ENCODE measurements at regions not wholly inside any gene's neighbourhood (a gene's known extent, or its start where the extent isn't known, plus 50 kb on each side); places are given as distances from the start of the nearest gene placed in this dataset.

DNA sequence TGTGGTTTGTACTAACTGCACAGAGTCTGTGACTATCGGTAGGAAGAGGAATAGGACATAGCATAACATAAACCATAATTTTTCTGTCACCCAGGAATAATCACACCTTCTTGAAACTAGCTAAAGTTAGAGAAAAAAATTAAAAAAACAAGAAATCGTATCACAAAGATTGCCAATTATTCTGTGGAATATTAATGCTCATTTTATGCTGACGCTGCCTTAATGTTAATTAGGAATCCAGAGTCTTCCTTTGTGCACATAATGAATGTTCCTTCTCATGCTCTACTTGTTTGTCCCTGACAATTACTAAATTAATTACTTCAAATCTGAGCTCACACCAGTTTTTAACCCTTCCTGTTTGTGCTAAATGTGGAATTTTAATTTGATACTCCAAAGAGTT is 772.7 kb upstream of the EPHA5 start:
- no peak overlapping the region for H3K27ac ChIP-seq
- TF ChIP-seq, protein P1, sequence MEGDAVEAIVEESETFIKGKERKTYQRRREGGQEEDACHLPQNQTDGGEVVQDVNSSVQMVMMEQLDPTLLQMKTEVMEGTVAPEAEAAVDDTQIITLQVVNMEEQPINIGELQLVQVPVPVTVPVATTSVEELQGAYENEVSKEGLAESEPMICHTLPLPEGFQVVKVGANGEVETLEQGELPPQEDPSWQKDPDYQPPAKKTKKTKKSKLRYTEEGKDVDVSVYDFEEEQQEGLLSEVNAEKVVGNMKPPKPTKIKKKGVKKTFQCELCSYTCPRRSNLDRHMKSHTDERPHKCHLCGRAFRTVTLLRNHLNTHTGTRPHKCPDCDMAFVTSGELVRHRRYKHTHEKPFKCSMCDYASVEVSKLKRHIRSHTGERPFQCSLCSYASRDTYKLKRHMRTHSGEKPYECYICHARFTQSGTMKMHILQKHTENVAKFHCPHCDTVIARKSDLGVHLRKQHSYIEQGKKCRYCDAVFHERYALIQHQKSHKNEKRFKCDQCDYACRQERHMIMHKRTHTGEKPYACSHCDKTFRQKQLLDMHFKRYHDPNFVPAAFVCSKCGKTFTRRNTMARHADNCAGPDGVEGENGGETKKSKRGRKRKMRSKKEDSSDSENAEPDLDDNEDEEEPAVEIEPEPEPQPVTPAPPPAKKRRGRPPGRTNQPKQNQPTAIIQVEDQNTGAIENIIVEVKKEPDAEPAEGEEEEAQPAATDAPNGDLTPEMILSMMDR (conservative IDR thresholded peaks at IDR 0.05): no peak

DNA sequence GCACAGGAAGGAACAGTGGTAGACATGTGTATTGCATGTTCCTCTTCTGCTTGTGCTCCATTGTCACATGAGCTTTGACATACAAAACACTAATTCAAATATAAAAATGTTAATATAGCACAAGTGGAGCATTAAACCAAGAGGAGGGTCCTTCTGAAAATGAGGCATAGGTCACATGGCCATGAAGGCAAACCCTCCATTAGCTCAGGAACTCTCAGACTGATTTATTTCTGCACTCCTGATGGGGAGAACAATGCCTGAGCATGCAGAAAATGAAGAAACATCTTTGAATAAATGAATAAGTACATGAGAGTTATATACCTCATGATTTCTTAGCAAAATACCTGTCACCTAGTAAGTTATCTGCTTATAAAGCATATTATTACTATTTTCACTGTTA is 769.2 kb upstream of the EPHA5 start:
- no peak overlapping the region for H3K27ac ChIP-seq
- TF ChIP-seq, protein P1 (conservative IDR thresholded peaks at IDR 0.05): no peak

DNA sequence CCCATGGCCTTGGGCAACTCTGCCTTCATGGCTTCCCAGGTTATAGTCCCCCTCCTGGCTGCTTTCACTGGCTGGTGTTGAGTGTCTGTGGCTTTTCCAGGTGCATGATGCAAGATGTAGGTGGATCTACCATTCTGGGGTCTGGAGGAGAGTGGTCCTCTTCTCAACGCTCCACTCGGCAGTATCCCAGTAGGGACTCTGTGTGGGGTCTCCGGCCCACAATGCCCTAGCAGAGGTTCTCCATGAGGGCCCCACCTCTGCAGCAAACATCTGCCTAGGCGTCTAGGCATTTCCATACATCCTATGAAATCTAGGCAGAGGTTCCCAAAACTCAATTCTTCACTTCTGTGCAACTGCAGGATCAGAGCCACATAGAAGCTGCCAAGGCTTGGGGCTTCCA is 763.4 kb upstream of the EPHA5 start:
- TF ChIP-seq, protein P1 (conservative IDR thresholded peaks at IDR 0.05): no peak
- no peak overlapping the region for H3K27ac ChIP-seq

DNA sequence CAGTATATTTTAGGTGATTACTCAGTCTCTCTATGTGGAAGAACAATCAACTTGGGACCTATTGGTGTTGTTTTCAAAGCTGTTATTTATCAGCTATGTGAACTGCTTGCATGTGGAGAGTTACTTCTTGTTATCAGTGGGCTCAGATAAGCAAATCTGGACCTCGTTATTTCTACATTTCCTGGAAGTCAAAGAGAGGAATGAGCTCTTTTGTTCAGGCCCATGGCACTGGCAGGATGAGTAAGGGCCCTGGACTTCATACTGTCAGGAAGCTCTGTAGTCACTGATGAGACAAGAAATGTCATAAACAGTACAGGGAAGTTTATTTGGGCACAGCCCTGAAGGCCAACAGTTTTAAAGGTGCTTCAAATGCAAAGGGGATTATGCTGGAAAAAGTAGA is 760.6 kb upstream of the EPHA5 start:
- TF ChIP-seq, protein P1 (conservative IDR thresholded peaks at IDR 0.05): no peak
- H3K27ac ChIP-seq: no peak overlapping the region

DNA sequence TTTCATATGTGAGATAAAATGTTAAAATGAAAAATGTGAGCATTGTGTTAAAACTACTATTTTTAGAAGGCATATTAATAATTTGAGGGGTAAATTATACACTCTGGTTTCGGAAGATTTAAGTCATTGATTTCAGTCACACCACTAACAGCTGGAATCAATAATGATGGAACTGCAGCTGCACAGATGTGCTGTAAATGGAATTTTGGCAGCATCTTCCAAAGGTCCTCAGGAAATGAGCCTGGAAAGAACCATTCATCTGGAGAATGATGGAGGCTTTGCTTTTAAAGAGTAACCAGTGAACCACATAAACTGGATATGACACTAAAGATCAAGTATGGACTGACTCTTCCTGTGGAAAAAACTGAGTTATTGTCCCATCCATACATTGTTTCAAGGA is 759.0 kb upstream of the EPHA5 start:
- TF ChIP-seq, protein P1 (conservative IDR thresholded peaks at IDR 0.05): no peak
- H3K27ac ChIP-seq: no peak overlapping the region

DNA sequence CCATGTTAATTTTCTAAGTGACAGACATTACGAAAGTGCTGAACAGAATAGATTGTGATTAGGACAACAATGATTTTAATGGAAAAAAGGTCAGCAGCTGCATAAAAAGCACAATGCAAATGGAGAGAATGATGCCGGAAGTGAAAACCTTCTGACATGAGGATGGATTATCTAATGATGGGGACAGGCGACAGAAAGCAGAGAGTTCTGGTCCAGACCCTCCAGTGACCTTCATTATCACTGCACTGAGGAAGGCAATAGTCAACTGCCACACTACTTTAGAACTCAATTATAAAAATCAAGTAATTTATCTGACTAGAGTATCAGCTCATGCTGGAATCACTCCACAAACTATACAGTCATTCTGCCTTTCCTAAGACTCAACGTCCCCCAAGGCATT is 746.1 kb upstream of the EPHA5 start:
- H3K27ac ChIP-seq: no peak overlapping the region
- TF ChIP-seq, protein P1 (conservative IDR thresholded peaks at IDR 0.05): no peak

DNA sequence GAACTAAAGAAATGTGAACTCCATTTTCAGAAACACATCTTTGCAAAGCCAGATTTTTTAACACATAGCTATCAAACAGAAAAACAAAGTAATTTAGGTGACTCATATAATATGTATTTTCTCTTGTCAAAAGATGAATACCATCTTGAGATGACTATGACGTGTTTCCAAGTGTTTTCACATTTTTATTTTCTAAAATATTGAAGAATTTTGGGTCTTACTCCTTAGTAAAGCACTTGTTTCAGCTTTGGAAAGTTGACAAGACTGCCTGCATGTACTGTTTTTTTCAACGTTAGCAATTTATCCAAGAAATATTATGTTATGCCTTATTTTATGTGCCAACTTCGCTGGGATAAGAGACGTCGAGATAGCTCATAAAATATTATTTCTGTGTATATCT is 733.9 kb upstream of the EPHA5 start:
- H3K27ac ChIP-seq: no peak overlapping the region
- TF ChIP-seq, protein P1 (conservative IDR thresholded peaks at IDR 0.05): no peak

DNA sequence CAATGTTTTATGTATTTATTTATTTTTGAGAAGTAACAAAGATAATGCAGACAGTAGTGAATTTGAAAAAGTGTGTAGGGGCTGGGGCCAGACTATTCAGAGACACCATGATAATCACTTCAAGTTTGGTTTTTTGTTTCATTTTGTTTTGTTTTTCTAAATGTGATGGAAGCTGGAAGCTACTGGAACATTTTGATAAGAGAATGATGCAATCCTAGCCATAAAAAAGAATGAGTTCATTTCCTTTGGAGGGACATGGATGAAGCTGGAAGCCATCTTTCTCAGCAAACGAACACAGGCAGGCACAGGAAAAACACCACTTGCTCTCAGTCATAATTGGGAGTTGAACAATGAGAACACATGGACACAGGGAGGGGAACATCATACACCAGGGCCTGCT is 706.6 kb upstream of the EPHA5 start:
- no peak overlapping the region for H3K27ac ChIP-seq
- TF ChIP-seq, protein P1 (conservative IDR thresholded peaks at IDR 0.05): no peak
